NCI-H187 (cell line): ENCODE measurements at regions not wholly inside any gene's neighbourhood (a gene's known extent, or its start where the extent isn't known, plus 50 kb on each side); places are given as distances from the start of the nearest gene placed in this dataset.
A peak's percentile ranks its signal among the peaks of the same experiment; 100 is the strongest.

ENCODE experiments used
- DNase-seq, 2 experiments: peaks; one replicate each; lab custom pipeline; 2025; lab: John Stamatoyannopoulos, UW

- DNase-seq = no peak
Measured at GRCh38 chr6:93784794-93785693, 365.7 kb upstream of the EPHA7 start.

GRCh38 chr6:93779086-93779841 is 359.9 kb upstream of the EPHA7 start:
- DNase-seq = no peak

- DNase-seq = no peak
Measured at GRCh38 chr6:93759190-93759589, 339.8 kb upstream of the EPHA7 start.

GRCh38 chr6:93751969-93752368 is 332.6 kb upstream of the EPHA7 start:
- DNase-seq = no peak

GRCh38 chr6:93749930-93750329 is 330.6 kb upstream of the EPHA7 start:
- no peak for DNase-seq

- DNase-seq = no peak
Measured at GRCh38 chr6:93749191-93749590, 329.8 kb upstream of the EPHA7 start.

GRCh38 chr6:93746892-93747291 is 327.5 kb upstream of the EPHA7 start:
- no peak for DNase-seq

- no peak for DNase-seq
Measured at GRCh38 chr6:93745306-93745705, 325.9 kb upstream of the EPHA7 start.

GRCh38 chr6:93735099-93735498 is 315.7 kb upstream of the EPHA7 start:
- DNase-seq = no peak

- DNase-seq = no peak
Measured at GRCh38 chr6:93731306-93731705, 311.9 kb upstream of the EPHA7 start.

GRCh38 chr6:93728150-93728549 is 308.8 kb upstream of the EPHA7 start:
- DNase-seq = no peak

GRCh38 chr6:93727447-93727846 is 308.1 kb upstream of the EPHA7 start:
- no peak for DNase-seq

GRCh38 chr6:93721386-93722048 is 302.2 kb upstream of the EPHA7 start:
- DNase-seq = peak in 1 of 2 experiments; percentile 34

- no peak for DNase-seq
Measured at GRCh38 chr6:93713974-93714373, 294.6 kb upstream of the EPHA7 start.

GRCh38 chr6:93703431-93703830 is 284.1 kb upstream of the EPHA7 start:
- no peak for DNase-seq

- no peak for DNase-seq
Measured at GRCh38 chr6:93701526-93701925, 282.2 kb upstream of the EPHA7 start.

- DNase-seq = no peak
Measured at GRCh38 chr6:93685494-93685893, 266.1 kb upstream of the EPHA7 start.

- DNase-seq = no peak
Measured at GRCh38 chr6:93684339-93684738, 265.0 kb upstream of the EPHA7 start.

GRCh38 chr6:93679836-93680235 is 260.5 kb upstream of the EPHA7 start:
- DNase-seq = no peak

- no peak for DNase-seq
Measured at GRCh38 chr6:93678841-93679454, 259.6 kb upstream of the EPHA7 start.

- DNase-seq = no peak
Measured at GRCh38 chr6:93677264-93677965, 258.1 kb upstream of the EPHA7 start.

- no peak for DNase-seq
Measured at GRCh38 chr6:93676581-93676980, 257.2 kb upstream of the EPHA7 start.
